ENCODE measurements at regions not wholly inside any gene's neighbourhood (a gene's known extent, or its start where the extent isn't known, plus 50 kb on each side); places are given as distances from the start of the nearest gene placed in this dataset.

DNA sequence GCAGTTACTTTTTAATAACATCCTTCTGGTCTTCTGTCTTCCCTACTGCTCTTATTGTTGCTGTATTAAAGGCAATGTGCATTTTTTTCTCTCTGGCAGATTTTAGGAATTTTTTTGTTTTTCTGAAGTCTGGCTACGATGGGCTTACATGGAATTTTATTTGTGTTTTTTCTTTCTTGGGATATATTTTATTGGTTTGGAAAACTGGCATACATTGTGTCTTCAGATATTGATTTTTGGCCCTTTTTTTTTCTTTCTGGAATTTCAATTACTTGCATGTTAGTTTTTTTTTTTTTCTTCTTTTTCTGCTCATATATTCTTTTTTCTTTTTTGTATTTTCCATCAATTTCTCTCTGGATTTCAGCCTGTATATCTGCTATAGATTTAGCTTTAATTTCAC, 442.1 kb upstream of the TRIB2 start:
- no peaks in the 10 kb centered on the region for H3K4me1 ChIP-seq (ENCODE audit: control insufficient read depth, insufficient read depth, low read length)
- no peaks in the 10 kb centered on the region for H3K36me3 ChIP-seq (ENCODE audit: control insufficient read depth, insufficient read depth, low read length)
- H3K9me3 ChIP-seq (ENCODE audit: control insufficient read depth, low read length), result no peaks in the 10 kb centered on the region
- H3K9ac ChIP-seq (ENCODE audit: low read length), result no peak overlapping the region
- no peaks in the 10 kb centered on the region for H3K27me3 ChIP-seq (ENCODE audit: control insufficient read depth, insufficient read depth, low read length)
- H3K4me3 ChIP-seq (ENCODE audit: low read length), result no peak overlapping the region

DNA sequence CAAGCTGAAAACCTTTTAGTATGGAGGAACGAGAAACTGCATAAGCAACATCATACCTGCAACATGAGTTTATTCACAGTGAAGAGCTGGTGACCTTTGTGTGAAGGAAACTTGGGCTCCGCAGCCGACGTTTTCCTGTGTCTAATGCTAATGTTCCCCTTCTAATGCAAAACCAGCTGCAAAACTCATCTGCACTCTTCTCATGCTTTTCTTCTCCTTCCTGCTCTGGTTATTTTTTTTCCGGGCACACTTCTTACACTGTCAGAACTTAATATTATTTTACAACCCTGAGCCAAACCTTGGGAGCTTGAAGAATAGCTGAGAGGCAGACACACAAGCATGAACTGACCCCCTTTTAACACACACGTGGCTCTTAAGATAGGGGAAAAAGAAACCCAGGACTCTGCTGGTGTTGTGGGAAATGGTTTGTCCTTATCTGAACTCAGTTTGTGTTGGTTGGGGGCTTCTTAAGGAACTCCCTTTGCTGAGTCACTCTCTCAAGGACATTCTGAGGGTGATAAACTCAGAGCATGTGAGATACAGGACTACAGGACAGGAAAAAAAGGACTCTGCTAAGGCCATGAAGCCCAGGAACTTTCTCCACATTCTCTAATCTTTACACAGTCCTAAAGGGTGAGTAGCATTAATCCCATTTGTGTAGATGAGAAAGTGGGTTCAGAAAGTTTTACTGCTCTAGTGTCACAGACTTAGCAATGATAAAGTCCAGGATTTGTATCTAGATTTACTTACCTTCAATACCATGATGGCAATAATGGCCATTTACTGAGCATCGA, 439.3 kb upstream of the TRIB2 start:
- Histone ChIP-seq H3K36me3 (ENCODE audit: control insufficient read depth, insufficient read depth, low read length) (no peaks in the 10 kb centered on the region), H3K9me3 (ENCODE audit: control insufficient read depth, low read length) (no peaks in the 10 kb centered on the region), H3K4me3 (ENCODE audit: low read length) (no peak overlapping the region), H3K4me1 (ENCODE audit: control insufficient read depth, insufficient read depth, low read length) (no peaks in the 10 kb centered on the region), H3K27me3 (ENCODE audit: control insufficient read depth, insufficient read depth, low read length) (no peaks in the 10 kb centered on the region), H3K9ac (ENCODE audit: low read length) (no peak overlapping the region)

DNA sequence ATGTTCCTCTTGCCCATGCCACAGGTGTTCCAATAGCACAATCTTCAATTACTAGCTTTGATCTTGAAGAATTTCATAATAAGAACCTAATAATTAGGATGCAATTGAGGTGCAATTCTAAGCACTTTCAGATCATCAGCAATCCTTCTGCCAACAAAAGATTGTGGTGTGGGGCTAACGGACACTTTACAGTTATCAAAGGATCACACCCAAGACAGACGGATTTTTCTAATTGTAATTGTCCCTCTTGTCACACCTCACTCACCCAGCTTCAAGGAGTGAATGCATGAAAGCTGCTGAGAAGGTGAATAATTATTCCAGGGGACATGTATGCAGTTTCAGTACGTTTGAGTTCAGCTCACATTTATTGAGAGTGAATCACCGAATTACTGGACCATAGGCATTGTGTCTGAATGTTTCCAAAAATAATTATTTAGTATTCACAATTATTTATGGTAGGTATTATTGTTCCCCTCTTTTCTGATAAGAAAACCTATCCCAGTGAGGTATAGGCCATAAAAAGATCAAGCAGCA, 438.5 kb upstream of the TRIB2 start:
- Histone ChIP-seq H3K4me1 (ENCODE audit: control insufficient read depth, insufficient read depth, low read length) (no peaks in the 10 kb centered on the region), H3K27me3 (ENCODE audit: control insufficient read depth, insufficient read depth, low read length) (no peaks in the 10 kb centered on the region), H3K4me3 (ENCODE audit: low read length) (no peak overlapping the region), H3K9me3 (ENCODE audit: control insufficient read depth, low read length) (no peaks in the 10 kb centered on the region), H3K36me3 (ENCODE audit: control insufficient read depth, insufficient read depth, low read length) (no peaks in the 10 kb centered on the region), H3K9ac (ENCODE audit: low read length) (no peak overlapping the region)

DNA sequence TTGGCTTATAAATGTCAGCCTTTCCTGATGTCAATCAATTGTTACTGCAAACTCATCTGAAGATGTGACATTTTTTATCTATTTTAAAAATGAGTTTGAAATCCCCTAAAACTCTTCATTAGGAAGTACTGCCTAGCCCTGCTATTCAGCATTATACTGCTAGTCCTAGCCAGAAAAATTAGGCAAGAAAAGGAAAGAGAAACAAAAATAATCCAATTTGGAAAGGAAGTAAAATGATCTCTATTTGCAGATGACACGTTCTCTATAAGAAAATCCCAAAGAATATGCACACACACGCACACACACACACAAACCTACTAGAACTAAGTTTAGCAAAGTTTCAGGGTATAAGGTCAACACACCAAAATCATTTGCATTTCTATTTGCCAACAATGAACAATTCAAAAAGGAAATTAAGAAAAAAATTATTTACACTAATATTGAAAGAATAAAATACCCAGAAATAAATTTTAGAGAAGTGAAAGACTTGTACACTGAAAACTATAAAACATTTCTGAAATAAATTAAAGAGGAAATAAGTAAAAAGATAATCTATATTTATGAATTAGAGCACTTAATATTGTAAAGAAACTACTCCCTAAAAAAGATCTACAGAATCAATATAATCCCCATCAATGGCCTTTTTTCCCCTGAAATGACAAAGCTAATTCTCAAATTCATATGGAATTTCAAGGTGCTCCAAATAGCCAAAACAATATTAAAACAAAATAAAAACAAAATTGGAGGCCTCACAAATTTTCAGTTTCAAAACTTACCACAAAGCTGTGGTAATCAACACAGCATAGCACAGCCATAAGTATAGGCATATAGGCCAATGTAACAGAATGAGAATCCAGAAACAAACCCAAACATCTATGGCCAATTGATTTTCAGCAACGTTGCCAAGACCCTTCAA, 433.7 kb upstream of the TRIB2 start:
- H3K9me3 ChIP-seq (ENCODE audit: control insufficient read depth, low read length), result no peaks in the 10 kb centered on the region
- H3K36me3 ChIP-seq (ENCODE audit: control insufficient read depth, insufficient read depth, low read length), result no peaks in the 10 kb centered on the region
- no peak overlapping the region for H3K9ac ChIP-seq (ENCODE audit: low read length)

DNA sequence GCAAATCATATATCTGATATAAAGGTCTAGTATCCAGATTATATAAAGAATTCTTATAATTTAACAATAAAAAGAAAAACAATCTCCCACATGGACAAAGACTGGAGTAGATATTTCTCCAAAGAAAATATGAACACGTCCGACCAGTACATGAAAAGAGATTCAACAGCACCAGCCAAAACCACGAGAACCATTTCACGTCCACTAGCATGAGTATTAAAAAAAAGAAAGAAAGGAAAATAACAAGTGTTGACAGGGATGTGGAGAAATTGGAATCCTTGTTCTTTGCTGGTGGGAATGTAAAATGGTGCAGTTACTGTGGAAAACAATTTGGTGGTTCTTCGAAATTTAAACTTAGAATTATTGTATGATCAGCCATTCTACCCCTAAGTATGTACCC, 432.7 kb upstream of the TRIB2 start:
- H3K4me1 ChIP-seq (ENCODE audit: control insufficient read depth, insufficient read depth, low read length), result no peaks in the 10 kb centered on the region
- H3K9ac ChIP-seq (ENCODE audit: low read length), result no peak overlapping the region
- H3K9me3 ChIP-seq (ENCODE audit: control insufficient read depth, low read length), result no peaks in the 10 kb centered on the region
- H3K27me3 ChIP-seq (ENCODE audit: control insufficient read depth, insufficient read depth, low read length), result no peaks in the 10 kb centered on the region
- no peak overlapping the region for H3K4me3 ChIP-seq (ENCODE audit: low read length)
- H3K36me3 ChIP-seq (ENCODE audit: control insufficient read depth, insufficient read depth, low read length), result no peaks in the 10 kb centered on the region

More for the DNA sequence above, 433.7 kb upstream of the TRIB2 start:
- Histone ChIP-seq H3K4me1 (ENCODE audit: control insufficient read depth, insufficient read depth, low read length) (no peaks in the 10 kb centered on the region), H3K4me3 (ENCODE audit: low read length) (no peak overlapping the region), H3K27me3 (ENCODE audit: control insufficient read depth, insufficient read depth, low read length) (no peaks in the 10 kb centered on the region)

DNA sequence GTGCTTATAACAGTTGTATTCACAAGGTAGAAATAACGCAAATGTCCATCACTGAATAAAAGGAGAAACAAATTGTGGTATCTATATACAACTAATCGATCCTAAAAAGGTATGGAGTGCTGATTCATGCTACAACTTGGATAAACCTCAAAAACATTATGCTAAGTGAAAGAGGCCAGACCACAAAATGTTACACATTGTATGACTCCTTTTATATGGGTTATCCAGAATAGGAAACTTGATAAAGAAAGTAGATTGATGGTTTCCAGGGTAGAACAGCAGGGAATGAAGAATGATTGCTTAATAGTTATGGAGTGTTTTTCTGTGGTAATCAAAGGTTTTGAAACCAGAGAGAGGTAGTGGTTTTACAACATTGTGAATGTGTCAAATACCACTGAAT, 432.2 kb upstream of the TRIB2 start:
- Histone ChIP-seq H3K27me3 (ENCODE audit: control insufficient read depth, insufficient read depth, low read length) (no peaks in the 10 kb centered on the region), H3K4me1 (ENCODE audit: control insufficient read depth, insufficient read depth, low read length) (no peaks in the 10 kb centered on the region), H3K9ac (ENCODE audit: low read length) (no peak overlapping the region), H3K36me3 (ENCODE audit: control insufficient read depth, insufficient read depth, low read length) (no peaks in the 10 kb centered on the region), H3K9me3 (ENCODE audit: control insufficient read depth, low read length) (no peaks in the 10 kb centered on the region), H3K4me3 (ENCODE audit: low read length) (no peak overlapping the region)

DNA sequence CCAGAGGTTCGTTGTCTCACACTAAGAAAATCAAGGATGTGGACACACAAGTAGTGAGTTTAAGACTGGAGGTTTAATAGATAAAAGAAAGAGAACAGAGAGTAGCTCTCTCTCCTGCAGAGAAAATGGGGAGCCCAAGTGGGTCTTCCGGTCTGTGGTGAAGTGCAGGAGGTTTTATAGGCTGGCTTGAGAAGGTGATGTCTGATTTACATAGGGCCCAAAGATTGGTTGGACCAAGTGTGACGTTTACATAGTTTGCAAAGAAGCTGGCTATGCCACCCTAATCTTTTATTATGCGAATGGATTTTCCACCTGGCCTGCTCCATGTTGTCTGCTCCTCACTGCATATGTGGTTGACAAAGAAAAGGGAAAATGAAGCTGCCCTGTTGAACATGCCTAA, 430.4 kb upstream of the TRIB2 start:
- no peak overlapping the region for H3K4me3 ChIP-seq (ENCODE audit: low read length)
- no peaks in the 10 kb centered on the region for H3K9me3 ChIP-seq (ENCODE audit: control insufficient read depth, low read length)
- H3K9ac ChIP-seq (ENCODE audit: low read length), result no peak overlapping the region
- H3K4me1 ChIP-seq (ENCODE audit: control insufficient read depth, insufficient read depth, low read length), result no peaks in the 10 kb centered on the region
- H3K27me3 ChIP-seq (ENCODE audit: control insufficient read depth, insufficient read depth, low read length), result no peaks in the 10 kb centered on the region
- no peaks in the 10 kb centered on the region for H3K36me3 ChIP-seq (ENCODE audit: control insufficient read depth, insufficient read depth, low read length)

DNA sequence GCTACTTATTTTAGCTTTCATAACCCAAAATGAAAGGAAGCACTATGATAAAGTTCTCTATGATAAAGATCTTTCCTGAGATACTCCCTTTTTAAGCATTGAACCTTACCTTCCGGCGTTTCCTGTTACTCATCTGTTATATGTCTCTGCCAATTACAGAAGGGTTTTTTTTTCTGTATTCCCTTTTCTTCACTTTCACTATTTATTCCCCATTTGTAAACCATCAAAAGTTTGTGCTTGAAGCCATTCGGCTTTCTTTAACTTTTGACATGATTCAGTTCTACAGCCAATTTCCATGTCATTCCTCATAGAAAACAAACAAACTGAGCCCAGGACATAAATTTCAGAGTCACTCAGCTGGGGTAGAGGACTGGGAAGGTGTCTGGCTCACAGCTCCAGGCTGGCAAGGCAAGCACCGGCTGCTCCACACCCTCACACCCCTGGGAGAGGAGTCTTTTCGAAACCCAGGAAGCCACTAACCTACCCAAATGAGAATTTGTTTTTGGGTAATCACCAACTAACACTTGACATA, 429.4 kb upstream of the TRIB2 start:
- Histone ChIP-seq H3K9ac (ENCODE audit: low read length) (no peak overlapping the region), H3K4me1 (ENCODE audit: control insufficient read depth, insufficient read depth, low read length) (no peaks in the 10 kb centered on the region), H3K36me3 (ENCODE audit: control insufficient read depth, insufficient read depth, low read length) (no peaks in the 10 kb centered on the region), H3K9me3 (ENCODE audit: control insufficient read depth, low read length) (no peaks in the 10 kb centered on the region), H3K4me3 (ENCODE audit: low read length) (no peak overlapping the region), H3K27me3 (ENCODE audit: control insufficient read depth, insufficient read depth, low read length) (no peaks in the 10 kb centered on the region)

DNA sequence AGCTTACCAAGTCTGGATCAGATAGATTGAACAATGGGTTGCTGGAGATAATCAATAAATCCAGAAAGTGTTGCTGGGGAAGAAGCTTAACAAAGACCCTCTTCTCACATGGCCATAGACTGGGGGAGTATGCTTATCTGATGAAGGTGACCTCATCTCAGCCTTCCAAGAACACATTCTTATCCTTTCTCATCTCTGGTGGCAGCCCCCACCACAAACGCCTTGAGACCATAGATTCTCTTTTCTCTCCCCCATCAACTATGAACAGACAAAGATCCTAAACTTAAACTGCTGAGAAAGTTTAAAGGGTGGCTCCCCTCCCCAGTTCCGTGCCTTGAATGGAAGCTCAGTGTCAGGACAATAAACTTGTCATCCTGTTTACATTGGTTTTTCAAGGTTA, 428.7 kb upstream of the TRIB2 start:
- no peaks in the 10 kb centered on the region for H3K9me3 ChIP-seq (ENCODE audit: control insufficient read depth, low read length)
- H3K27me3 ChIP-seq (ENCODE audit: control insufficient read depth, insufficient read depth, low read length), result no peaks in the 10 kb centered on the region
- no peaks in the 10 kb centered on the region for H3K4me1 ChIP-seq (ENCODE audit: control insufficient read depth, insufficient read depth, low read length)
- no peak overlapping the region for H3K9ac ChIP-seq (ENCODE audit: low read length)
- H3K4me3 ChIP-seq (ENCODE audit: low read length), result no peak overlapping the region
- H3K36me3 ChIP-seq (ENCODE audit: control insufficient read depth, insufficient read depth, low read length), result no peaks in the 10 kb centered on the region

DNA sequence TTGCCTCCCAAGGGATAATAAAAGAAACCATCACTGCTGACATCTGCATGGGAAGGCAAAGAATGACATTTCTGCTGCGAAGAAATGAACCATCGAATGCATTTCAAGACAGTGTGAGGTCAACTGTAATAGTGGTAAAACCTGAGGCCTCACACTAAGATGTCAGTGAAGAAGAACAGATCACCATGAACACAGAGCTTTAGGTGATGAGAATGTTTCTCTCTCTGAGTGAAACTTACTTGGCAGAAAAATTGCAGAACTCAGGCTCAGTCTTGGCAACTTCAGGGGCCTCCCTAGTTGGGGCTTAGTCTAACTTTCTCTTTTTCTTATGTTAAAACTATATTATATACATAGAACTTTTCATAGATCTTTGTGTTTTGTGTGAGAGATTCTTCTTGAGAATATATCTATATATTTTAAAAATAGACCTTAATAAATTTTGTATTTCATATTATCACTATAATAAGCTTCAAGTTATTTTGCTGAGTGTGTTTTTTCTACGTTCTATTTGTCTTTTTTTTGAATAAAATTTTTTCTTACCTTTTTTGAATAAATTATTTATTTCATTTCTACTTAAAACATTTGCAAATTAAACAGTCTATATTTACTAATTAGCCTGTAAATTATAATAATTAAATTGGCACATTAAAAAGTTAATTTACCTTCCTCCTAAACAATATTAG, 427.5 kb upstream of the TRIB2 start:
- H3K4me3 ChIP-seq (ENCODE audit: low read length), result no peak overlapping the region
- H3K9ac ChIP-seq (ENCODE audit: low read length), result no peak overlapping the region
- H3K36me3 ChIP-seq (ENCODE audit: control insufficient read depth, insufficient read depth, low read length), result no peaks in the 10 kb centered on the region
- no peaks in the 10 kb centered on the region for H3K9me3 ChIP-seq (ENCODE audit: control insufficient read depth, low read length)
- H3K4me1 ChIP-seq (ENCODE audit: control insufficient read depth, insufficient read depth, low read length), result no peaks in the 10 kb centered on the region
- no peaks in the 10 kb centered on the region for H3K27me3 ChIP-seq (ENCODE audit: control insufficient read depth, insufficient read depth, low read length)

DNA sequence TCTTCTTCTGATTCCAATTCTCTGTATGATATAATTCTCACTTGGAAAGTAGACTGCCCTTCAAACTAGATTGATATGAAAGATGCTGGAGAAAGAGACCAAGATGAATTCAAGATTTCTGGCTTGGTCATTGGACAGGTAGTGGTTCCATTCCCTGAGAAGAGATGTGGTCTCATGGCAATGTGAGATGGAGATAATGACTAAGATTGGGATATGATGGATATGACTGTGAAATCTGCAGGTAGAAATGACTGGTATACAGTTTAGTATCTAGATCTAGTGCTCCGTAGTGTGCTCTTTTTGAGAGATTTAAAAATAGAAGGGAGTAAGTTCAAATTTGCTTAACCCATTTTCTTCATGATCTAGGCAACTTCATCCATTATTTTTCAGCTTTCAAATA, 425.4 kb upstream of the TRIB2 start:
- Histone ChIP-seq H3K9ac (ENCODE audit: low read length) (no peak overlapping the region), H3K36me3 (ENCODE audit: control insufficient read depth, insufficient read depth, low read length) (no peaks in the 10 kb centered on the region), H3K27me3 (ENCODE audit: control insufficient read depth, insufficient read depth, low read length) (no peaks in the 10 kb centered on the region), H3K4me1 (ENCODE audit: control insufficient read depth, insufficient read depth, low read length) (no peaks in the 10 kb centered on the region), H3K4me3 (ENCODE audit: low read length) (no peak overlapping the region), H3K9me3 (ENCODE audit: control insufficient read depth, low read length) (no peaks in the 10 kb centered on the region)

Measured in mucosa of stomach (tissue), 1 donor.